Ovary (tissue), 3 donors: ENCODE measurements at regions not wholly inside any gene's neighbourhood (a gene's known extent, or its start where the extent isn't known, plus 50 kb on each side); places are given as distances from the start of the nearest gene placed in this dataset.

Experiments used
- CTCF ChIP-seq, 3 donors: fragments of 450-650 bp in 2 of 3; fragments of 200-600 bp in 1 of 3; IDR thresholded peaks; one replicate each; pipeline versions ENCODE4 v1.5.1 to v1.8.0; 2016 to 2022; ENCODE audit warnings: antibody characterized with exemption in 3 of 3, mild to moderate bottlenecking in 1 of 3
- POLR2A ChIP-seq: fragments of 450-650 bp; IDR thresholded peaks from one replicate; pipeline ENCODE4 v1.6.1; 2017; ENCODE audit warnings: antibody characterized with exemption, mild to moderate bottlenecking, moderate library complexity
- donor health status: DM: no; HTN: no; CAD: no.

GRCh38 chr18:30177056-30177455, 865.5 kb downstream of the DSC3 start:
- no peak for TF ChIP-seq CTCF (IDR thresholded peaks at IDR 0.05)
- TF ChIP-seq POLR2A: no peak
